ENCODE measurements at regions not wholly inside any gene's neighbourhood (a gene's known extent, or its start where the extent isn't known, plus 50 kb on each side); places are given as distances from the start of the nearest gene placed in this dataset.
"Not testable (repeated sequence)": the region's sequence is repeated elsewhere in the genome, so short reads cannot be mapped to it uniquely, and the experiment has no call there.

DNA sequence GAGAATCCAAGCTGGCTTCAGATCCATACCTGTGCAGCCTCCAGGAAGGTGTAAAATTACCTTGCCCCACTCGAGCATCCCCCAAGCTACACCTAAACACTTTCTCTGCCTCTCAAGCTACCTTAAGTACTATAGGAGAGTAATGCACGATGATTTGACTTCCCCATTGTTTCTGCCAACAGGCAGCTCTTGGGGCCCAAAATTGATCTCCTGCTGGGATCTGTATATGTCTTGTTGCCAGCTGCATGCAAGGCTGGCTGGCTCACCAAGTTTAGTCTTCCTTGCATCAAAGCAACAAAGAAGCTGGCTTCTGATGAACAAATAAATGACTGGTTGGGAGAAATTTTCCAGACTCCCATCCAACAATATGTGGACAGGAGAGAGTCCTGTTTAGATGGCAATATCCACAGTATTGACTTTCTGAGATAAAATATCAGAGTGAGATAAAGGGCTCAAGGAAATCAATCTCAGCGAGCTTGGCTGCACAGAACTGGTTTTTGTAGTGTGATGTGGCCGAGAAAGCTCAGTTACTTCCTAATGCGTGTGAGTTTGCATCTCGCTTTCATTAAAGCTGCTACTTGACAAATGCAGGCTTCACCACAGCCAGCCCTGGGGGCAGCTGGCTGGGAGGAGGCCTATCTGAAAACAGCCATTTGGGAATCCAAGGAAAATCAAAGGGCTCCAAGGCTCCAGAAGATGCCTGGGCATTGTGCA is 140.7 kb downstream of the MINAR1 start:
- H3K27me3 ChIP-seq (ENCODE audit: low read depth), result peaks cover 17% of the 10 kb centered on the region
- intact Hi-C loops (cut with micrococcal nuclease), result no loop called here

DNA sequence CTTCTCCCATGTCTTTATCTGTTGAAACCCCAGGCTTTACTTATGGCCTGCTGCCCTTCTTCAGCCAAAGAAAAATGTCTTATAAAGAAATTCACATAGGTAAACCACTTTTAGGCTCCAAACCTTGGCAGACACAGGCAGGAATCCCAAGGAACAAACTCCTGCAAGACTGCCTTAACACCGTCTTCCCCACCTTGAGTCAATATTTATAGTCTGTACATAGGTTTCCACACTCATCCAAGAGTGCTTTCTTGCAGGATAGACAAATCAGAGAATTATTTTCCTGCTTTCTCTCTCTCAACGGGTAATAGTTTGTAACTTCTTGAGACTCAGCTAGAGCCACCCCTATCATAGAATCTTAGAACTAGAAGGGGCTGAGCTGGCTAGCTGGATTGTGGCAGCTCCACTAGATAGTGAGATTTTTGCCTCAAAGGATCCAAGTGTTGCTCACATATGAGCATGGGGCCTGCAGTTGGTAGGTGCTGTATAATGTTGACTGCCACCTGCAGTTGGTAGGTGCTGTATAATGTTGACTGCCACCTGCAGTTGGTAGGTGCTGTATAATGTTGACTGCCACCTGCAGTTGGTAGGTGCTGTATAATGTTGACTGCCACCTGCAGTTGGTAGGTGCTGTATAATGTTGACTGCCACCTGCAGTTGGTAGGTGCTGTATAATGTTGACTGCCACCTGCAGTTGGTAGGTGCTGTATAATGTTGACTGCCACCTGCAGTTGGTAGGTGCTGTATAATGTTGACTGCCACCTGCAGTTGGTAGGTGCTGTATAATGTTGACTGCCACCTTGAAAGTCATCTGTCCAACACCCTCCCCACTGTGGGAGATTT is 142.5 kb downstream of the MINAR1 start:
- not testable (repeated sequence) for H3K4me1 ChIP-seq

More for the DNA sequence above, 140.7 kb downstream of the MINAR1 start:
- Histone ChIP-seq H3K4me1 (no peaks in the 10 kb centered on the region), H3K4me3 (no peak overlapping the region), H3K9me3 (replicated peaks) (peaks cover 14% of the 10 kb centered on the region), H3K27ac (replicated peaks) (no peak overlapping the region), H3K36me3 (no peaks in the 10 kb centered on the region)
- no peak for DNase-seq
- TF ChIP-seq, protein P1, sequence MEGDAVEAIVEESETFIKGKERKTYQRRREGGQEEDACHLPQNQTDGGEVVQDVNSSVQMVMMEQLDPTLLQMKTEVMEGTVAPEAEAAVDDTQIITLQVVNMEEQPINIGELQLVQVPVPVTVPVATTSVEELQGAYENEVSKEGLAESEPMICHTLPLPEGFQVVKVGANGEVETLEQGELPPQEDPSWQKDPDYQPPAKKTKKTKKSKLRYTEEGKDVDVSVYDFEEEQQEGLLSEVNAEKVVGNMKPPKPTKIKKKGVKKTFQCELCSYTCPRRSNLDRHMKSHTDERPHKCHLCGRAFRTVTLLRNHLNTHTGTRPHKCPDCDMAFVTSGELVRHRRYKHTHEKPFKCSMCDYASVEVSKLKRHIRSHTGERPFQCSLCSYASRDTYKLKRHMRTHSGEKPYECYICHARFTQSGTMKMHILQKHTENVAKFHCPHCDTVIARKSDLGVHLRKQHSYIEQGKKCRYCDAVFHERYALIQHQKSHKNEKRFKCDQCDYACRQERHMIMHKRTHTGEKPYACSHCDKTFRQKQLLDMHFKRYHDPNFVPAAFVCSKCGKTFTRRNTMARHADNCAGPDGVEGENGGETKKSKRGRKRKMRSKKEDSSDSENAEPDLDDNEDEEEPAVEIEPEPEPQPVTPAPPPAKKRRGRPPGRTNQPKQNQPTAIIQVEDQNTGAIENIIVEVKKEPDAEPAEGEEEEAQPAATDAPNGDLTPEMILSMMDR (IDR thresholded peaks at IDR 0.05; ENCODE audit: borderline replicate concordance), result no peak

DNA sequence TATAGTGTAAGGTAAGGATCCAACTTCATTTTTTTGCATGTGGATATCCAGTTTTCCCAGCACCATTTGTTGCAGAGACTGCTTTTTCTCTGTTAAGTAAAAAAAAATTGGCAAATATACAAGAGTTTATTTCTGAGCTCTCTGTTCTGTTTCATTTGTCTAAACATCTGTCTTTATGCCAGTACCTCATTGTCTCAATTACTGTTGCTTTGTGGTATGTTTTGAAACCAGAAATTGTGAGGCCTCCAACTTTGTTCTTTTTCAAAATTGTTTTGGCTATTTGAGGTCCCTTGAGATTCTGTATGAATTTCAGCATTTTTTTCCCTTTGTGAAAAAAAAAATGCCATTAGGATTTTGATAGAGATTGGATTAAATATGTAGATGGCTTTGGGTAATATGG is 150.5 kb downstream of the MINAR1 start:
- H3K4me1 ChIP-seq, result no peaks in the 10 kb centered on the region
- H3K27ac ChIP-seq (replicated peaks), result no peak overlapping the region
- no peaks in the 10 kb centered on the region for H3K36me3 ChIP-seq
- H3K9me3 ChIP-seq (replicated peaks), result peaks cover 6% of the 10 kb centered on the region
- DNase-seq, result no peak
- peaks cover 12% of the 10 kb centered on the region for H3K27me3 ChIP-seq (ENCODE audit: low read depth)
- TF ChIP-seq, protein P1 (IDR thresholded peaks at IDR 0.05; ENCODE audit: borderline replicate concordance), result no peak
- H3K4me3 ChIP-seq, result no peak overlapping the region
- intact Hi-C loops (cut with micrococcal nuclease), result no loop called here

More for the DNA sequence above, 142.5 kb downstream of the MINAR1 start:
- intact Hi-C loops (cut with micrococcal nuclease); H3K36me3 ChIP-seq; DNase-seq; H3K27ac ChIP-seq (replicated peaks); H3K9me3 ChIP-seq (replicated peaks); H3K4me3 ChIP-seq: not testable (repeated sequence)
- peaks cover 20% of the 10 kb centered on the region for H3K27me3 ChIP-seq (ENCODE audit: low read depth)

DNA sequence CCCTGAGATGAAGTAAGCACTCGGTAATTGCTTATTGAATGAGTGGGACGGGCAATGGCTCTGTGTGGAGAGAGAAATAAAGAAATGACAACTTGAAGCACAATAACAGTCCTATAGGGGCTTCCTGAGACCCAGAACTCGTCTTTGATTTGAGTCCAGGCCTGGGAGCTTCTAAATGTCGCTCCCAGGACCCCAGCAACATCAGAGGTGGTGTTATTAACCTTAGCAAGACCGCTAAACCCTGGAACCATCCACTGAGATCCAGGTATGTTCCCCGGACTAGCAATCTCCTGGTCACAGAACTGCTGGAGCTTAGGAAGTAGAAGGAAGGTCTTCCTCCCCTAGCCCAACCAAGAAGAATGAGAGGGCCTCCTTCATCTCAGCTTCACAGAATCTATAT is 160.0 kb downstream of the MINAR1 start:
- TF ChIP-seq, protein P1 (IDR thresholded peaks at IDR 0.05; ENCODE audit: borderline replicate concordance), result no peak
- Histone ChIP-seq H3K4me3 (no peak overlapping the region), H3K4me1 (no peaks in the 10 kb centered on the region), H3K27me3 (ENCODE audit: low read depth) (peaks cover 77% of the 10 kb centered on the region), H3K36me3 (no peaks in the 10 kb centered on the region), H3K27ac (replicated peaks) (no peak overlapping the region), H3K9me3 (replicated peaks) (no peaks in the 10 kb centered on the region)
- DNase-seq, result no peak
- intact Hi-C loops (cut with micrococcal nuclease), result no loop called here

DNA sequence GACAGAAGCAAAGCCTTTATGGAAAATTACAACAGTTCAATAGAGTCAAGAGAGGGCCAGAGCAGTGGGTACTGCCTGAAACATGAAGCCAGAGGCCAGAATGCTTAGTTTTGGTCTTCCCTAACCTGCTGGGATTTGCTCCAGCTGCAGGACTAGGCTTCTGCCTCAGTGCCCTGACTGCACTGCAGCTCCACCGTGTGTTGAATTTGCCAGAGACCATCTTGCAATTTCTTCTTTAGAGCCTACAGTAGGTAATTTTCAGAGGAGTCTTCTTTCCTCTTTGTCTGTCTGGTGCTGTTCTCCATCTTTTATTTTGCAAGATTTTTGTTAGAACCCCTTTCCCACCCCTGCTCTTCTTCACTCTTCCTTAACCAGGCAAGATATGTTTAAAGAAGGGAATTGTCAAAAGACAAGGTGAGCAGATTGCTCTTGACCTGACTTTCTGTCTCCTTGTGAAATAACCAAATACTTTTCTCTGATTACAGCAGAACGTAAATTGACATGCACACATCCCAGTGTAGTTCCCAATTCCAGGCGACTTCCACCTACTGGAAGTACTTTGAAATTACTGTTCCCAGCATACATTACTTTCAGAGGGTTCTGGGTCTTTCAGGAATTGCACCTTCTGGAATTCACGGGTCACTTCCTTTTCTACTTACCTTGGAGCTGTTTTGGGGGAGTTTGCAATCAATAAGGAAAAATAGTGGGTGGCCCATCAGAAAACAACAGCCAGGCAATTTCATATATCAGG is 161.2 kb downstream of the MINAR1 start:
- TF ChIP-seq, protein P1 (IDR thresholded peaks at IDR 0.05; ENCODE audit: borderline replicate concordance), result no peak
- no peaks in the 10 kb centered on the region for H3K9me3 ChIP-seq (replicated peaks)
- intact Hi-C loops (cut with micrococcal nuclease), result no loop called here
- no peak overlapping the region for H3K27ac ChIP-seq (replicated peaks)
- H3K4me3 ChIP-seq, result no peak overlapping the region
- DNase-seq, result no peak
- no peaks in the 10 kb centered on the region for H3K4me1 ChIP-seq
- H3K36me3 ChIP-seq, result no peaks in the 10 kb centered on the region
- H3K27me3 ChIP-seq (ENCODE audit: low read depth), result peaks cover 75% of the 10 kb centered on the region
